T-helper 1 cell treated with Interleukin-12 subunit alpha and Interleukin-12 subunit beta and Interleukin-4 antibody, amounts not matched to agents 30 μg/mL and 1 μg/mL, for 36 hours (primary cell): ENCODE measurements at regions not wholly inside any gene's neighbourhood (a gene's known extent, or its start where the extent isn't known, plus 50 kb on each side); places are given as distances from the start of the nearest gene placed in this dataset.
"Not testable (repeated sequence)": the region's sequence is repeated elsewhere in the genome, so short reads cannot be mapped to it uniquely, and the experiment has no call there.

ENCODE experiments used
- H3K27ac Mint-ChIP-seq: one replicate; pipeline ENCODE4 v1.8.0; 2021; ENCODE audit warnings: mild to moderate bottlenecking, mixed read lengths
- H3K27me3 Mint-ChIP-seq: one replicate; pipeline ENCODE4 v1.8.0; 2021; ENCODE audit warnings: low read depth, mixed read lengths
- H3K36me3 Mint-ChIP-seq: one replicate; pipeline ENCODE4 v1.8.0; 2021; ENCODE audit warnings: low read depth, mixed read lengths
- H3K4me1 Mint-ChIP-seq: one replicate; pipeline ENCODE4 v1.8.0; 2021; ENCODE audit warnings: low read depth, mixed read lengths
- H3K4me3 Mint-ChIP-seq: one replicate; pipeline ENCODE4 v1.8.0; 2021; ENCODE audit warnings: mild to moderate bottlenecking, moderate library complexity, mixed read lengths
- H3K9me3 Mint-ChIP-seq: one replicate; pipeline ENCODE4 v1.8.0; 2021; ENCODE audit warnings: mixed read lengths

DNA sequence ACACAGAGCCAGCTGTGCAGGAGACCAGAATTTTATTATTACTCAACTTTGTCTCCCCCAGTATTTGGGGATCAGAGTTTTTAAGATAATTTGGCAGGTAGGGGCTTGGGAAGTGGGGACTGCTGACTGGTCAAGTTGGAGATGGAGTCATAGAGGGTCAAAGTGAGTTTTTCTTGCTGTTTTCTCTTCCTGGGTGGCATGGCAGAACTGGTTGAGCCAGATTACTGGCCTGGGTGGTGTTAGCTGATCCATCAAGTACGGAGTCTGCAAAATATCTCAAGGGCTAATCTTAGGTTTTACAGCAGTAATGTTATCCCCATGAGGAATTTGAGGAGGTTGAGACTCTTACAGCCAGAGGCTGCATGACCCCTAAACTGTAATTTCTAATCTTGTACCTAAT lies 153.5 kb downstream of the OR4C45 start:
- H3K4me1 Mint-ChIP-seq: no peaks in the 10 kb centered on the region
- H3K9me3 Mint-ChIP-seq: peaks cover 34% of the 10 kb centered on the region
- H3K36me3 Mint-ChIP-seq: no peaks in the 10 kb centered on the region
- H3K4me3 Mint-ChIP-seq: no peak overlapping the region
- no peak overlapping the region for H3K27ac Mint-ChIP-seq
- no peaks in the 10 kb centered on the region for H3K27me3 Mint-ChIP-seq

DNA sequence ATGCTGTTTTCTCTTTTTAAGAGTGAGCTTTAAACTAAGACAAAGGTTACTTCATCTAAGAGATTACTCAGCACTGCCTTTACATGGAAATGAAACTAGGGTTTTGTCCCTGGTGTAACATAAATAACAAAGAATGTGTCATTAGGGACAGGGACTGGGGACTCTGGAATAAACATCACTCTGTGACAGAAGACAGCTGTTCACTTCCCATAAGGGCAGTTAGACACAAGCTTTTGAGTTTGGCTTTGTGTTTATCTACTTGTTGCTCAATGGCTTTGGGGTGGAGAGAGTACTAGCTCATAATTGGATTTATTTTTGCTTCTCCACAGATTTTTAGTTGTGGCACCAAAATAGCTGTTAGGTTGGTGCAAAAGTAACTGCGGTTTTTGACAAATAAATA lies 154.5 kb downstream of the OR4C45 start:
- H3K4me1 Mint-ChIP-seq: no peaks in the 10 kb centered on the region
- H3K27me3 Mint-ChIP-seq: no peaks in the 10 kb centered on the region
- peaks cover 33% of the 10 kb centered on the region for H3K9me3 Mint-ChIP-seq
- H3K36me3 Mint-ChIP-seq: no peaks in the 10 kb centered on the region
- H3K4me3 Mint-ChIP-seq: no peak overlapping the region
- H3K27ac Mint-ChIP-seq: no peak overlapping the region

DNA sequence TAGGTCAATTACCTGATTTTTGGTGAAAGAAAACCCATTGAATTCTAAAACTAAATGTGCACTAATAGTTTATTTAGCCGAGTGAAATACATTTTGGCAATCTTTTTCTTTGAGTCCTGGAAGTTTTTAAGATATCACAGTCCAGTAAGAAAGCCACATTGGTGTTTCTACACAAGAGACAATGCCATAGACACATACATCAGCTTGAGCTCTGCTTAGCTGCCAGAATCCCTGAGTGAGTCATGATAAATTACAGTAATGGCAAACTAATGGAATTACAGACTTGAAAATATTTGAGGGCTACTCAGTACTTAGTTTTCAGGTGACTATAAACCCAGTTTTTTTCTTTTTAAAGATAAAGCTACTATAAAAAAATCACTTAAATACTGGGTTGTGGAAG lies 155.4 kb downstream of the OR4C45 start:
- no peaks in the 10 kb centered on the region for H3K36me3 Mint-ChIP-seq
- H3K27me3 Mint-ChIP-seq: no peaks in the 10 kb centered on the region
- H3K9me3 Mint-ChIP-seq: peaks cover 37% of the 10 kb centered on the region
- H3K4me3 Mint-ChIP-seq: no peak overlapping the region
- no peaks in the 10 kb centered on the region for H3K4me1 Mint-ChIP-seq
- no peak overlapping the region for H3K27ac Mint-ChIP-seq

DNA sequence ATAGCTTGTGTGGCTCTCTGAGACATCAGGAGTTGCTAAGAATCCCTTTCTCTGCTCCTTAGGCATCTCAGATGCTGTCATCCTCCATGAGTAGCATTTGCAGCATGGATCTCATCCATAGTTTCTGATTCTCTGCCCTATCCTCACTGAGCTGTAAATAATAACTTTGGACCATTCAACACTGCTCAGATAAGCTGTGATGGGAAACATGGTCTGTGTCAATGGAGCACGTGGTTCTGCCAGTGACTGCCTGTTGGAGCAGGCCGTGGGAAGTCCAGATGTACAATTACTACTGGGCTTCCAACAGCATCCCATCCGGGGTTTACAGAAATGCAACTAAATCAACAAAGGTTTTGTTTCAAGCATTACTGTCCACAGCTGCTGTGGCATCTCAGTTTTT lies 160.1 kb downstream of the OR4C45 start:
- Mint-ChIP-seq H3K27me3 (no peaks in the 10 kb centered on the region), H3K27ac (no peak overlapping the region), H3K4me3 (no peak overlapping the region), H3K4me1 (no peaks in the 10 kb centered on the region), H3K9me3 (peaks cover 54% of the 10 kb centered on the region), H3K36me3 (no peaks in the 10 kb centered on the region)

DNA sequence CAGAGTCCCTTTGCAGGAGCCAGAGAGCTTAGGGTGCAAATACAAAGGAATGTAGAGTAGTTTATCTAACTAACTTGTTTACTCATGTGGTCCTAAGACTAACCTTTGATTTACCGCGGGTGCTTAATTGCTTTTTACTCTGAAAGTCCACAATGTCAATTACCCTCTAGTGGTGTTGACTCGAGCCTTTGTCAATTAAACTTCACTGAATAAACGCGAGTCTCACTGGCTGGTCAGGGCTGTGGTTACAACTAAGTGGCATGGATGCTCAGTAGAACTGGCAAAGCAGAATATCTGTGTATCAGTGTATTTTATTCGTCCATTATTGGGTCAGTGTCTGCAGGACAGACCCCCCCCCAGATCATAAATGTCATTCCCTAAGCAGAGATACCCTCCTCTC lies 181.7 kb downstream of the OR4C45 start:
- Mint-ChIP-seq H3K27ac (no peak overlapping the region), H3K36me3 (no peaks in the 10 kb centered on the region), H3K27me3 (no peaks in the 10 kb centered on the region), H3K9me3 (peaks cover 51% of the 10 kb centered on the region), H3K4me1 (no peaks in the 10 kb centered on the region), H3K4me3 (no peak overlapping the region)

DNA sequence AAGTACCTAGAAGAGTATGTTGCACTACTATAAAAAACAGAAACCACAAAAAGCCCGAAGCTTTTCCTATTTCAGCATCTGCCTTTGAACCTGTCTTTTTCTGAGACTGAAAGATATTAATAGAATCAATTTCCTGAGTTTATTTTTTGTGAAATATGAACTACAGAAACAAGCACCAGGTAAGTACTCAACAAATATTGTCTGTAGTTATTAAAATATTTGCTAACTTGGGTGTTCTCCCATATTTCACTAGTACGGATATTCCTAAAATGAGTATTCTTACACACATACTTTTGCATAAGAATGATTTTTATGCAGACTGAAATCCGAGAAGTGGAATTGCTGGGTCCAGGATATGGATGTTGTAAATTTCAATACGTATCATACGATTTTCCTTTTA lies 188.0 kb downstream of the OR4C45 start:
- H3K4me3 Mint-ChIP-seq: no peak overlapping the region
- H3K4me1 Mint-ChIP-seq: no peaks in the 10 kb centered on the region
- peaks cover 21% of the 10 kb centered on the region for H3K9me3 Mint-ChIP-seq
- no peaks in the 10 kb centered on the region for H3K27me3 Mint-ChIP-seq
- no peak overlapping the region for H3K27ac Mint-ChIP-seq
- H3K36me3 Mint-ChIP-seq: no peaks in the 10 kb centered on the region

DNA sequence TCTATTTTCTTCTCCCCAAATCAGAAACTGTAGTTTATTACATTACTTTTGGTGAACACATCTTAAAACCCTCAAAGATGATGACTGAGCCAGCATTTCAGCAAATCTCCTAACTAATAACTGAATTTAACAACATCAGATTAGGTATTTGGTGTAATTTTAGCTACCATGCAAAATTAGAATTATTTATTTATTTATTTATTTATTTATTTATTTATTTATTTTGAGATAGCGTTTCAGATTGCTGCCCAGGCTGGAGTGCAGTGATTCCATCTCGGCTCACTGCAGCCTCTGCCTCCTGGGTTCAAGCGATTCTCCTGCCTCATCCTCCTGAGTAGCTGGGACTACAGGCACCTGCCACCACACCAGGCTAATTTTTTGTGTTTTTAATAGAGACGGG lies 205.7 kb downstream of the OR4C45 start:
- not testable (repeated sequence) for H3K27me3 Mint-ChIP-seq, H3K36me3 Mint-ChIP-seq, H3K4me1 Mint-ChIP-seq, H3K27ac Mint-ChIP-seq, H3K4me3 Mint-ChIP-seq
- H3K9me3 Mint-ChIP-seq: peaks cover 26% of the 10 kb centered on the region

DNA sequence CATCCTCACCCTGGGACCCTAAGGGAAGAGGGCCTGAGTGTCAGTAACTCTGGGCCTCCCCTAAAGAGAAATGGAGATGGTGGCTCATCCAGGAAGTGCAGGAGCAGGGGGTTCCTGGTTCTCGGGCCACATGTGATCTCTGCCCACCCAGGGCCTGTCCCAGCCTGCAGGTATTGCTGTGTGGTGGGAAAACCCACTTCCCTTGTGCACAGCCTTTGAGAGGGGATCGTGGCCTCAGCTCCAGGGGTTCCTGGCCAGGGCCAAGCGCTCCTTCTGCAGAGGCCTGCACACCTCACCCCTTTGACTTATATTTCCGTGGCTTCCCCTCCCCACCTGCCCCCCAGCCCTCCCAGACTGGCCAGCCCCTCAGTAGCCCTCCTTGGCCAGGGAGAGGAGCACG lies 213.5 kb downstream of the OR4C45 start:
- Mint-ChIP-seq H3K27me3 (no peaks in the 10 kb centered on the region), H3K4me3 (no peak overlapping the region), H3K36me3 (no peaks in the 10 kb centered on the region), H3K9me3 (peaks cover 26% of the 10 kb centered on the region), H3K4me1 (no peaks in the 10 kb centered on the region), H3K27ac (no peak overlapping the region)

DNA sequence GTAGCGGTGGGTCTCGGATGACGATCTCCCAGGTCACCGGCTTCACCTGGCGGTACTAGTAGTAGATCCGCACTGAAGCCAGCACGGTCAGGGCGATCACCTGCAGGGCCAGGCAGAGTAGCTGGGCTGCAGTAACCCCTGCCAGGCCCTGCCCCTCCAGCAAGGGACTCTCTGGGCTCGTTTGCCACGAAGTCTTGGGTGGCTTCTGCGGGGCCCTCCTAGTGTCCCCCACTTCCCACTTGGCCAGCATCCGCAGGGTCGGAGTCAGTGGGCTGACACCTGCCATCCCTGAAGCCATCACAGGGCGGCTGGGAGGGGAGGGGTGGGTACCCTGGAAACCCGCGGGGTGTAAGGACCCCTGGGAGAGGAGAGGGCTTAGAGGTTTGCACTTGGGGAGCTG lies 214.0 kb downstream of the OR4C45 start:
- no peaks in the 10 kb centered on the region for H3K36me3 Mint-ChIP-seq
- no peaks in the 10 kb centered on the region for H3K27me3 Mint-ChIP-seq
- H3K27ac Mint-ChIP-seq: no peak overlapping the region
- H3K4me1 Mint-ChIP-seq: no peaks in the 10 kb centered on the region
- H3K9me3 Mint-ChIP-seq: peaks cover 28% of the 10 kb centered on the region
- H3K4me3 Mint-ChIP-seq: no peak overlapping the region

DNA sequence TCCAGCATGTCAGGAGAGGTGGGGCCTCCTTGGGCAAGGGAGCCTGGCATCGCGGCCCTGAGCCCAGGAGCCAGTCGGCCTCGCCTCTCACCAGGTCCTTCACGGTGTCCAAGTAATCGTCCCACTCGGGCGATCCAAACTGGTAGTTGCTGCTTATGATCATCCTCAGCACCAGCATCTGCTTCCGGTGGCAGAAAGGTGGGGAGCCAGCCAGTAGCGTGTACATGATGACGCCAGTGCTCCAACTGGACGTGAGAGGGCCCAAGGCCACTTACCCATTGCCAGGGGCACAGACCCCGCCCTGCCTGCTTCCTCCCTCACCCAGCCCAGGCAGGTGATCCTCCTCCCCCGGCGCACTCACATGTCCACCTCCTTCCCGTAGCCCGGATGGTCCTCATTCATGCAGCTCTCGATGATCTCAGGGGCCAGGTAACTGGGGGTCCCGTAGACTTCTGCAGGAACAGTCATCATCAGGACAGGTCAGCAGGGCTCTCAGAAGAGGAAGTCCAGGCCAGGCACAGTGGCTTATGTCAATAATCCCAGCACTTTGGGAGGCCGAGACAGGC lies 214.7 kb downstream of the OR4C45 start:
- no peak overlapping the region for H3K27ac Mint-ChIP-seq
- no peaks in the 10 kb centered on the region for H3K27me3 Mint-ChIP-seq
- no peak overlapping the region for H3K4me3 Mint-ChIP-seq
- peaks cover 27% of the 10 kb centered on the region for H3K9me3 Mint-ChIP-seq
- H3K4me1 Mint-ChIP-seq: no peaks in the 10 kb centered on the region
- H3K36me3 Mint-ChIP-seq: no peaks in the 10 kb centered on the region

DNA sequence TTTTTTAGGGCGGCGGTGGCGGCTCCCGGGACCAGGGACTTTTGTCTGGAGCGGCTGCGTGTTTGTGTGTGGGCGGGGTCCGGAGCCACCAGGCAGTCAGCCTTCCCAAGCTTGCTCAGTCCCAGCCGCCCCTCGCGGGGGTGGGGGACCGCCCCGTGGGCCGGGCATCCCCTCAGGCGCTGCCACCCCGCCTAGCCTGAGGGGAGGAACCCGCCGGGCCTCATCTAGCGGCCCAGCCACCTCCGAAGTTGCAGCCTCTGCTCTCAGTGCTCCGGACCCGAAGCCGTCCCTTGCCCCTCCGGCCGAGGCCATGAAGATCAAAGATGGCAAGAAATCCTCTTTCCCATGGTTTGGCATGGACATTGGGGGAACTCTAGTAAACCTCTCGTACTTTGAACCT lies 235.2 kb downstream of the OR4C45 start:
- H3K27ac Mint-ChIP-seq: no peak overlapping the region
- peaks cover 54% of the 10 kb centered on the region for H3K9me3 Mint-ChIP-seq
- no peaks in the 10 kb centered on the region for H3K36me3 Mint-ChIP-seq
- no peaks in the 10 kb centered on the region for H3K27me3 Mint-ChIP-seq
- no peak overlapping the region for H3K4me3 Mint-ChIP-seq
- no peaks in the 10 kb centered on the region for H3K4me1 Mint-ChIP-seq

DNA sequence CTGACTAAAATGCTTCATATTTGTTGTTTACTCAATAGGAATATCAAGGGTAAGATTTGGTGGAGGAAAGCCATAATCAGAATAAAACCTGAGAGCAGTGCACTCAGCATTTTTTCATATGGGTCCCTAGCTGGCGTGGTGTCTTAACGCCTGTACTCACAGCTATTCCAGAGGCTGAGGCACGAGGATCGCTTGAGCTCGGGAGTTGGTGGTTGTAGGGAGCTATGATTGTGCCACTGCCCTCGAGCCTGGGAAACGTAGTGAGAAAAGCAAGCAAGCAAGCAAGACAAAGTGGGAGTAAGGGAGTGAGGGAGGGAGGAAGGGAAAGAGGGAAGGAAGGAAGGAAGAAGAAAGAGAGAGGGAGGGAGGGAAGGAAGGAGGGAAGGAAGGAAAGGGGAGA lies 242.5 kb downstream of the OR4C45 start:
- H3K4me1 Mint-ChIP-seq: no peaks in the 10 kb centered on the region
- H3K4me3 Mint-ChIP-seq: no peak overlapping the region
- H3K27ac Mint-ChIP-seq: no peak overlapping the region
- peaks cover 55% of the 10 kb centered on the region for H3K9me3 Mint-ChIP-seq
- no peaks in the 10 kb centered on the region for H3K27me3 Mint-ChIP-seq
- H3K36me3 Mint-ChIP-seq: no peaks in the 10 kb centered on the region

DNA sequence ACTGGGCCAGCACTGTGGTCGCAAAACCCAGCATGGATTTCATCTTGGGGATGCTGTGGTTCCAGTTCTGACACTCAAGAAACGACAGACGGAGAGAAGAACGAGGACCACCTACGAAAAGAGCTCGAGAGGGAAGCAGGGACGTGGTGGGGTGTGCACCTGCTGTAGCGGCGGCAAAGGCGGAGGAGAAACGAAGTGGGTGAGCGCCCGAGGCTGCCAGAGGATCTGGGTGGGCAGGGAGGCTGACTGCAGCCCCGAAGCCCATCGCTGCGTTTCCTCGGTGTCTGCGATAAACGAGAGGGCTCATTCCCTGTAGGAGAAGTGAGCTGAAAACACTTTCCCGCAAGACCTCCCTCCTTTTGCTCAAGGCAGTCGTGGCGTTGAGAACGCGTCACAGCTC lies 246.1 kb downstream of the OR4C45 start:
- Mint-ChIP-seq H3K27me3 (no peaks in the 10 kb centered on the region), H3K36me3 (no peaks in the 10 kb centered on the region), H3K9me3 (peaks cover 60% of the 10 kb centered on the region), H3K4me1 (no peaks in the 10 kb centered on the region), H3K4me3 (no peak overlapping the region), H3K27ac (no peak overlapping the region)

DNA sequence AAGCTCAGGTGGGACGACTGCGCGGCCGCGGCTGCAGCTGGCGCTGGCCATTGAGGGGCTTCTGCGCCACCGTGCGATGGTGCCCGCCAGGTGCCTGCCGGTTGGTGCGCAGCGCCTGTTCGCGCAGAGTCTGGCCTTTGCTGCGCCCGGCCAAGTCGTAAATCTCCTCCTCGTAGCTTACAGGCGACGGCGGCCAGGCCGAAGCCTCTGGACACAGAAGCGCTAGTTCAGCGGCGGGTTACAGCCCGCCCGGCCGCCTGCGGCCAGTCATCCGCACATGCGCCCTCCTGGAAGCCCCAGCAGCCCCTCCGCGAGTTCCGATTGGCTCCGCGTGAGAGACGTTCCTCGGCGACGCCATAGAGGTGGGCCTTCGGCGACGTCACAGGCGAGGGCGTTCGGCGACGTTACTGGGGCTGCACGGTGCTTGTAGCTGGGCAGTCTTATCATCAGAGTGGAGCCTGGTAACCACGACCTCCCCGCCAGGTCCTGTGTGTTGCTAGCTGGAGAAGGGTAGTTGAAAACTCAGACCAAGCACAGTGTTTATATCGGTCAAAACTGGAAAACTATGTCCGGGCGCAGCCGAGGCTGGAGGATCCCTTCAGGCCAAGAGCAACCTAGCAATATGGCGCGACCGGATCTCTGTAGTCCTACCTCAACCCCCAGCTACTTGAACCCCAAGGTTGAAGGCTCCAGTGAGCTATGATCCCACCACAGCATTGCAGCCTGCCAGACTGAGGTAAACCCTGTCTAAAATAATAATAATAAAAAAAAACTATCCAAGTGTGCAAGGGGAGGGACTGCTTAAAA lies 265.7 kb downstream of the OR4C45 start:
- peaks cover 5% of the 10 kb centered on the region for H3K9me3 Mint-ChIP-seq
- H3K36me3 Mint-ChIP-seq: no peaks in the 10 kb centered on the region
- H3K27ac Mint-ChIP-seq: no peak overlapping the region
- H3K27me3 Mint-ChIP-seq: no peaks in the 10 kb centered on the region
- H3K4me1 Mint-ChIP-seq: no peaks in the 10 kb centered on the region
- no peak overlapping the region for H3K4me3 Mint-ChIP-seq

DNA sequence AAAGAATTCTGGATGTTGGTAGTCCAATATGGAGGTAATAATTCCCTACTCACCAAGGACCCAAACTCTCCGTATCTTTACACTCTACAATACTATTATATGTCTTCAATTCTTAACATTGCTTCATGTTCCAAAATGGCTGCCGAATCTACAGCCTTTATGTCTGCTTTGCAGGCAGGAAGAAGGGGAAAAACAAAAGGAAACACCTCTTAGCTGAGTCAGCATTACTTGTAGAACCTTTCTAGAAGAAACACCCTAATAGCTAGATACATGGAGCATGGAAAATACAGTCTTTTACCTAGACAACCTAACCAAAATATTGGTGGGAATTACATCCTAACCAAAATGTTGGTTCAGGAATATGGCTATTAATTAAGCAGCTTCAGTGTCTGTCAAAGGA lies 298.0 kb downstream of the OR4C45 start:
- H3K4me1 Mint-ChIP-seq, H3K27me3 Mint-ChIP-seq, H3K27ac Mint-ChIP-seq, H3K4me3 Mint-ChIP-seq, H3K36me3 Mint-ChIP-seq: not testable (repeated sequence)
- peaks cover 55% of the 10 kb centered on the region for H3K9me3 Mint-ChIP-seq
